Mucosa of stomach (tissue), 1 donor: ENCODE measurements at regions not wholly inside any gene's neighbourhood (a gene's known extent, or its start where the extent isn't known, plus 50 kb on each side); places are given as distances from the start of the nearest gene placed in this dataset.

Source experiments
- H3K27me3 ChIP-seq: one replicate; pipeline ENCODE4 v1.7.0; 2013; ENCODE audit warnings: mild to moderate bottlenecking, low read length; ENCODE audit not compliant: control insufficient read depth, insufficient read depth
- H3K36me3 ChIP-seq: one replicate; pipeline ENCODE4 v1.7.0; 2013; ENCODE audit warnings: low read length; ENCODE audit not compliant: control insufficient read depth, insufficient read depth
- H3K4me1 ChIP-seq: one replicate; pipeline ENCODE4 v1.7.0; 2013; ENCODE audit warnings: mild to moderate bottlenecking, low read length; ENCODE audit not compliant: control insufficient read depth, insufficient read depth
- H3K4me3 ChIP-seq: one replicate; pipeline ENCODE4 v1.7.0; 2013; ENCODE audit warnings: low read length
- H3K9ac ChIP-seq: one replicate; pipeline ENCODE4 v1.7.0; 2013; ENCODE audit warnings: mild to moderate bottlenecking, low read length, moderate library complexity
- H3K9me3 ChIP-seq: one replicate; pipeline ENCODE4 v1.7.0; 2013; ENCODE audit warnings: mild to moderate bottlenecking, low read length, moderate library complexity; ENCODE audit not compliant: control insufficient read depth
- donor health status: Pancreatic carcinoma.

DNA sequence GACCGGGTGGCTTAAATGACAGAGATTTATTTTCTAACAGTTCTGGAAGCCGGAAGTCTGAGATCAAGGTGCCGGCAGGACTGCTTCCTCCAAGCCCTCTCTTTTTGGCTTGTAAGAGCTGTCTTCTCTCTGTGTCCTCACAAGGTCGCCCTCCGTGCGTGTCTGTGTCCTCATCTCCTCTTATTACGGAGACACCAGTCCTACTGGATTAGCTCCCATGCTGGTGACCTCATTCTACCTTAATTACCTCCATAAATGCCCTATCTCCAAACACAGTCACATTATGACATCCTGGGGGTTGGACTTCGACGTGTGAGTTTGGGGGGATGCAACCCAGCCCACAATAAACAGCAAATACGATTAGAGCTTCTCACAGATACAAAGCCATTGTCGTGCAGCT, 161.5 kb downstream of the FOXL1 start:
- peaks cover 15% of the 10 kb centered on the region for H3K27me3 ChIP-seq
- H3K4me1 ChIP-seq: peaks cover 11% of the 10 kb centered on the region
- no peak overlapping the region for H3K9ac ChIP-seq
- no peaks in the 10 kb centered on the region for H3K9me3 ChIP-seq
- H3K4me3 ChIP-seq: no peak overlapping the region
- H3K36me3 ChIP-seq: no peaks in the 10 kb centered on the region

GRCh38 chr16:86740298-86740697, 161.9 kb downstream of the FOXL1 start:
- H3K4me3 ChIP-seq: no peak overlapping the region
- peaks cover 11% of the 10 kb centered on the region for H3K4me1 ChIP-seq
- no peaks in the 10 kb centered on the region for H3K36me3 ChIP-seq
- no peaks in the 10 kb centered on the region for H3K9me3 ChIP-seq
- no peak overlapping the region for H3K9ac ChIP-seq
- H3K27me3 ChIP-seq: peaks cover 10% of the 10 kb centered on the region

GRCh38 chr16:86740906-86741799, 162.8 kb downstream of the FOXL1 start:
- Histone ChIP-seq H3K9me3 (no peaks in the 10 kb centered on the region), H3K36me3 (no peaks in the 10 kb centered on the region), H3K27me3 (peaks cover 10% of the 10 kb centered on the region), H3K4me3 (no peak overlapping the region), H3K4me1 (peaks cover 11% of the 10 kb centered on the region), H3K9ac (no peak overlapping the region)

GRCh38 chr16:86747761-86748160, 169.4 kb downstream of the FOXL1 start:
- peaks cover 5% of the 10 kb centered on the region for H3K27me3 ChIP-seq
- H3K36me3 ChIP-seq: no peaks in the 10 kb centered on the region
- H3K4me3 ChIP-seq: no peak overlapping the region
- H3K4me1 ChIP-seq: no peaks in the 10 kb centered on the region
- H3K9ac ChIP-seq: no peak overlapping the region
- H3K9me3 ChIP-seq: no peaks in the 10 kb centered on the region

DNA sequence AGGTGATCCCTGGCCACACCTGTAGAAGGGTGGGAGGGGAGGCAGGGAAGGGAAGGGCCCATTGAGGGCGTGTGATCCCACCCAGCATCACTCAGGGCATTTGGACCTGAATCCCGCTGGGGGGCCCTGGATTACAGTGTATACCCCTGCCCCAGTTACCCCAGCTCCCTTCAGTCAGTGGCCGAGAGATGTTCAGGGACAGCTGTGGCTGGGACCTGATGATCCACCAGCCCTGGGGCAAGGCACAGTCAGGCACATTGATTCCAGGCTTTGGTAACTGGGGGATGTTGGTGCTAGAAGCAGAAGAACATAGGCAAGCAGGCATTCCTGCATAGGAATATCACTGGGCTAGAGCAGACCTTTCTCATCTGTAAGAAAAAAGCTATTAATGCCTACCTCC, 170.3 kb downstream of the FOXL1 start:
- Histone ChIP-seq H3K9me3 (no peaks in the 10 kb centered on the region), H3K27me3 (peaks cover 5% of the 10 kb centered on the region), H3K36me3 (no peaks in the 10 kb centered on the region), H3K4me1 (no peaks in the 10 kb centered on the region), H3K4me3 (no peak overlapping the region), H3K9ac (no peak overlapping the region)

DNA sequence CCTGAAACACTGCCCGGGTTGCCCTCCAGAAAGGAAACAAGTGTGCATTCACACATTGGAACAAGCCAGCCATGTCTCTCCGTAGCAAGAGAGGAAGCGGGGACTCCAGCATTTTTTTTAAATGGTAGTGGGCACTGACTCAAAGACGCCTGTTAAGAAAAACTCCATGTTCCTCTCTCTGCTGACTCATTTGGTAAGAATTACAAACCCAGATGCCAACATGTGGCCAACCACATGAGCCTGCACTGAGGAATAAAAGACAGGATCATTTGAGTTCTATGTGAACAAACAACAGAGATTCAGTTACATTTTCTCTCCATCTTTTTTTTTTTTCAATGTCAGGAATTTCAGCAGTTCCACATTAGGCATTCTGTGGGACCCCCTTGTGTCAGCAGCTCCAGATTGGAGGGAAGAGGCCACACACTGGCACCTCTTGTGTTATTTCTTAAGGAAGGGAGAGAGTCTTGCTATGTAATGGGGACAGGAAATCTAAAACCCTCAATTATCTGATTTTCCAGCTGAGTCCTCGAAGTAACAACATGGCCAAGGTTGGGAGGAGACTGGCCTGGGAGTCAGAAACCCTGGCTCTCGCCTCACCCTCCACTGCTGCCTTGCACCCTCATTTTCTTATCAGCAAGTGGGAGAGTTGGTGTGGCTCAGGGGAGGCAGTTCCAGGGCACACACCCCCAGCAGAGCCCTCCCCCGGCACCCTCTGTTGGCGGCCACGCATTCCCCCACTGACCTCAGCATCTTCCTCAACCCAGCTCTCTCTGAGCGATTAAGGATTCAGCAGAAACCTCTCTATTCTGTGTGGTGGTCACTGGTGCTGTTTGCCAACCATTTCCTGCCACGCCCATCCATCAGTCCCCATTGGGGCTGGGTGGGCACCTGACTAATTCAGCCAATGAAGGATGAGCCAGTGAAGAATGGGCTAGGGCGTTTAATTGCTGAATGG, 173.0 kb downstream of the FOXL1 start:
- no peaks in the 10 kb centered on the region for H3K4me1 ChIP-seq
- H3K9me3 ChIP-seq: no peaks in the 10 kb centered on the region
- H3K4me3 ChIP-seq: no peak overlapping the region
- no peak overlapping the region for H3K9ac ChIP-seq
- H3K27me3 ChIP-seq: peaks cover 5% of the 10 kb centered on the region
- no peaks in the 10 kb centered on the region for H3K36me3 ChIP-seq

GRCh38 chr16:86752582-86753175, 174.3 kb downstream of the FOXL1 start:
- peaks cover 5% of the 10 kb centered on the region for H3K27me3 ChIP-seq
- H3K9me3 ChIP-seq: no peaks in the 10 kb centered on the region
- no peaks in the 10 kb centered on the region for H3K4me1 ChIP-seq
- no peaks in the 10 kb centered on the region for H3K36me3 ChIP-seq
- no peak overlapping the region for H3K9ac ChIP-seq
- H3K4me3 ChIP-seq: no peak overlapping the region

DNA sequence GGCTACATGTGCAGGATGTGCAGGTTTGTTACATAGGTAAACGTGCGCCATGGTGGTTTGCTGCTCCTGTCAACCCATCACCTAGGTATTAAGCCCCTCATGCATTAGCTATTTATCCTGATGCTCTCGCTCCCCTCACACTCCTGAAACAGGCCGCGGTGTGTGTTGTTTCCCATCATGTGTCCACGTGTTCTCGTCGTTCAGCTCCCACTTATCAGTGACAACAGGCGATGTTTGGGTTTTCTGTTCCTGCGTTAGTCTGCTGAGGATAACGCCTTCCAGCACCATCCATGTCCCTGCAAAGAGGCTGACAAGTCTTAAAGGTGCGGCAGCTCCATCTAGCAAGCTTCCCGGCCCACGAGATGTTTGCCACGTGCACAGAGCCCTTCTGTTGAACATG, 175.1 kb downstream of the FOXL1 start:
- Histone ChIP-seq H3K9me3 (no peaks in the 10 kb centered on the region), H3K4me1 (no peaks in the 10 kb centered on the region), H3K4me3 (no peak overlapping the region), H3K27me3 (peaks cover 5% of the 10 kb centered on the region), H3K36me3 (no peaks in the 10 kb centered on the region), H3K9ac (no peak overlapping the region)

- peaks cover 7% of the 10 kb centered on the region for H3K27me3 ChIP-seq
- no peaks in the 10 kb centered on the region for H3K9me3 ChIP-seq
- H3K36me3 ChIP-seq: no peaks in the 10 kb centered on the region
- no peak overlapping the region for H3K9ac ChIP-seq
- no peaks in the 10 kb centered on the region for H3K4me1 ChIP-seq
- no peak overlapping the region for H3K4me3 ChIP-seq
These were observed 177.2 kb downstream of the FOXL1 start for GRCh38 chr16:86755571-86756006.

DNA sequence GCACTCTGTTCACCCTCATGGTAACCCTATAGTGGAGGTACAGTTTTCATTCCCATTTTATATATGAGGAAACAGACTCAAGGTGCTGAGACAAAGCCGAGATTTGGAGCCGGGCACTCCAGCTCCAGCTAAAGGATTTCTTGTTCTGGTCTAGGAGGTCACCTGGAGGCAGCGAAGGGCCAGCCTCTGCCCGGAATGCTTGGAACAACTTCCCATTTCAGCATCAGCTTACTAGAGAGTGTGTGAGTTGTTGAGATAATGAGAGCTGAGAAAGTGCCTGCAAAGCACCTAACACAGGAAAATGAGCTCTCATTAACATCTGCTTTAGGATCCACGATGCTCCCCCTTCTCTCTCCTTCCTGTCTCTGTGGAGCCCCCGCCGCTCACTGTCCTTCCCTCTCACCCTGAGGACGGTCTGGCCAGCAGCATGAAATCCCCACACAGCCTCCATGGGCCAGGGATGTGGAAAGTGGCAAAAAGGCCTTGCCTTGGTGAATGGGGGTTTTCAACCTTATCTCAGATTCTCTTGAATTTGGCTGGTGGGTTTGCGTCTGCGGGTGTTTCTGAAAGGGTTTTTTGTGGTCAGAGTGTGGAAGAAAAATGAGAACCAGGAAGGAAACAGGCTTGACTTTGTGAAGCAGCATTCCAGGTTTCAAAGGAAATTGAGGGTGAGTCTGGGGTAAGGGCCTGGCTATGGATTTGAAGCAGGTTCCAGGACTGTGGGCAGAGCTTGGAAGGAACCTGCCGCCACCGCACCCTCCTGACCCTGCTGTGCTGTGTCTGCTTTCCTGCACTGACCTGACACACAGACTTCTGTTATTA, 178.7 kb downstream of the FOXL1 start:
- Histone ChIP-seq H3K36me3 (no peaks in the 10 kb centered on the region), H3K27me3 (peaks cover 6% of the 10 kb centered on the region), H3K4me1 (no peaks in the 10 kb centered on the region), H3K4me3 (no peak overlapping the region), H3K9ac (no peak overlapping the region), H3K9me3 (no peaks in the 10 kb centered on the region)

- no peaks in the 10 kb centered on the region for H3K4me1 ChIP-seq
- H3K36me3 ChIP-seq: no peaks in the 10 kb centered on the region
- H3K4me3 ChIP-seq: no peak overlapping the region
- H3K9me3 ChIP-seq: no peaks in the 10 kb centered on the region
- H3K27me3 ChIP-seq: peaks cover 6% of the 10 kb centered on the region
- H3K9ac ChIP-seq: no peak overlapping the region
These were observed 179.3 kb downstream of the FOXL1 start for GRCh38 chr16:86757704-86758040.
